Neural crest cell (in vitro differentiated cells): ENCODE measurements at regions not wholly inside any gene's neighbourhood (a gene's known extent, or its start where the extent isn't known, plus 50 kb on each side); places are given as distances from the start of the nearest gene placed in this dataset.

Experiments used
- DNase-seq: peaks from one replicate; pipeline ENCODE4 v3.0.0; 2021; ENCODE audit warnings: low read depth, mixed read lengths, low spot score
- H3K27ac Mint-ChIP-seq: one replicate; pipeline ENCODE4 v1.8.0; 2021; ENCODE audit warnings: mild to moderate bottlenecking, mixed read lengths; ENCODE audit not compliant: unreplicated experiment
- H3K27me3 Mint-ChIP-seq: 2 replicates; pipeline ENCODE4 v1.8.0; 2021; ENCODE audit warnings: low read depth, mild to moderate bottlenecking, mixed read lengths
- H3K36me3 Mint-ChIP-seq: 2 replicates; pipeline ENCODE4 v1.8.0; 2021; ENCODE audit warnings: low read depth, mild to moderate bottlenecking, mixed read lengths
- H3K4me1 Mint-ChIP-seq: 2 replicates; pipeline ENCODE4 v1.8.0; 2021; ENCODE audit warnings: mixed read lengths
- H3K4me3 Mint-ChIP-seq: one replicate; pipeline ENCODE4 v1.8.0; 2021; ENCODE audit warnings: mild to moderate bottlenecking, mixed read lengths
- H3K9me3 Mint-ChIP-seq: 2 replicates; pipeline ENCODE4 v1.8.0; 2021; ENCODE audit warnings: mixed read lengths
- CTCF ChIP-seq: fragments of 200-600 bp; sonication (generic); conservative IDR thresholded peaks from 2 replicates; pipeline ENCODE4 v1.5.0; 2021; ENCODE audit warnings: antibody characterized with exemption, mild to moderate bottlenecking

DNA sequence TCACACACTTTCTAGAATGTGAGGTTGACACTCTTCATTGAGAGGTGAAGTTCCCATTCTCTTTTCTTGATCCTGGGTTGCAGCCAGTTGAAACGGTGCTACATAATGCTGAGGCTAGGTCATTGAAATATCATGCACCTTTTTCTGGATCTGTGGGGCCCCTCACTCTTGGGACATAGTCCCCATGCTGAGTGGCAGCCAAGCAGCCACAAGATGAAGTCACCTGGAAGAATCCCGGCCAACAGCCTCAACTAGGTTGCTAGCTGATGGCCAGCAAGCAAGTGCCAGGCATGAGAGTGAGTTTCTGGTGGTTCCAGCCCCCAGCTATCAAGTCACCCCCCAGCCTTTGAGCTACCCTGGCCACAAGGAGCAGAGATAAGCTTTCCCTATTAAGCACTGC is 148.5 kb upstream of the TSHZ3 start:
- peaks cover 7% of the 10 kb centered on the region for H3K27me3 Mint-ChIP-seq
- DNase-seq = no peak
- no peak for TF ChIP-seq CTCF
- H3K36me3 Mint-ChIP-seq = no peaks in the 10 kb centered on the region
- no peak overlapping the region for H3K27ac Mint-ChIP-seq
- no peaks in the 10 kb centered on the region for H3K4me1 Mint-ChIP-seq
- no peaks in the 10 kb centered on the region for H3K9me3 Mint-ChIP-seq
- no peak overlapping the region for H3K4me3 Mint-ChIP-seq

DNA sequence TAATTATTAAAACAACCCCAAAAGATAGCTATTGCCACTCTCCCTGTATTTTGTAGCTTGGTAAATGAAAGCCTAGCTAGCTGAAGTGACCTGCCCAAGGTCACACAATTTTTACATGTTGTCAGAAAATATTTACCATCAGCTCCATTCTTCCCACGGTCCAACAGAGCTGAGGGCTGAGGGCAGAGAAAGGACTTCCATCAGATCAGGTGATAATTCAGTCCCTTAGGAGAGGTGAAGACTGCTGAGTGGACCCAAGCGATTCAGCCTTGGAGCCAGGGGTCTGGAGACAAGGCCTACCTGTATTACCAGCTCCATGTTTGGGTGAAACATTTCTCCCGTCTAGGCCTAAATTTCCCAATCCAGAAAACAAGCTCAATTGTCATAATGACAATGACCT is 149.5 kb upstream of the TSHZ3 start:
- Mint-ChIP-seq H3K27ac (no peak overlapping the region), H3K36me3 (no peaks in the 10 kb centered on the region), H3K9me3 (no peaks in the 10 kb centered on the region), H3K27me3 (peaks cover 7% of the 10 kb centered on the region), H3K4me1 (no peaks in the 10 kb centered on the region), H3K4me3 (no peak overlapping the region)
- DNase-seq = no peak
- no peak for TF ChIP-seq CTCF

DNA sequence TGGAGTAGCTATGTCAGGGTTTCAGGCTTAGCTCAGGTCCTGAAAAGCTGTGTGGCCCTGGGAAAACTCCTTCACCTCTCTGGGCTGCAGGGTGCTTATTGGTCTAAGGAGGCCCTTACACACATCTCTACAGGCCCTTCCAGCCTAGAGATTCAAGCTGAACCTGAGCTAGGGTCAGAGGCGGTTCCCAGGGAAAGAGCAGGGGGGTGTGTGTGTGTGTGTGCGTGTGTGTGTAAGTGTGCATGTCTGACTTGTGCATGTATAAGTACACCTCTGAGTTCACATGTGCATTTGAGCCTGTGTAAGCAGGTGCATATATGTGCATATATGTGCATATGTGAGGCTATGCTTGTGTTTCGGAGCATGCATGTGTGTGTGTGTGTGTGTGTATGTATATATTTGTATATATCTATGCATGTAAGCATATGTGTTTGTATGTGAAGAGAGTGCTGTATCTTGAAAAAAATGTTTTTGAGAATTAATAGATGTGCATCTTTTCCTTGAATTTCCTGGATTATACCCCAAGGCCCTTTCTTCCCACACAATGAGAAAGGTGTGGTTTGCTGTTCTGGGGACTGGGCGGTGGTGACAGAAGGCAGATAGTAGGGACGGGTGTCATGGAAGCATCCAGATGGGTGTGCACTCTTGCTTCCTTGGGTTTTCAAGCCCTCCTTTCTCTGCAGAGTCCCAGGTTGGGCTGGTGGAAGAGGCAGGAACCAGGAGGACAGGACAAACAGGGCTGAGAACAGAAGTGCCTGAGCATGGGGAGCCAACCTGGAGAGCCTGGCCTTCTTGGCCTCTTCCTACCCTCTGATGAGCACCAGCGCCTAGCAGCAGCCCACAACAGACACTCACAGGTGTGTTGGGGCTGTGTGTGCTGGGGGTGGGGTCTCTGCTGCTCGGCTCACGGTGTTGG is 150.3 kb upstream of the TSHZ3 start:
- Mint-ChIP-seq H3K4me1 (no peaks in the 10 kb centered on the region), H3K4me3 (no peak overlapping the region), H3K9me3 (no peaks in the 10 kb centered on the region), H3K36me3 (no peaks in the 10 kb centered on the region), H3K27me3 (peaks cover 4% of the 10 kb centered on the region), H3K27ac (no peak overlapping the region)
- no peak for TF ChIP-seq CTCF
- no peak for DNase-seq

DNA sequence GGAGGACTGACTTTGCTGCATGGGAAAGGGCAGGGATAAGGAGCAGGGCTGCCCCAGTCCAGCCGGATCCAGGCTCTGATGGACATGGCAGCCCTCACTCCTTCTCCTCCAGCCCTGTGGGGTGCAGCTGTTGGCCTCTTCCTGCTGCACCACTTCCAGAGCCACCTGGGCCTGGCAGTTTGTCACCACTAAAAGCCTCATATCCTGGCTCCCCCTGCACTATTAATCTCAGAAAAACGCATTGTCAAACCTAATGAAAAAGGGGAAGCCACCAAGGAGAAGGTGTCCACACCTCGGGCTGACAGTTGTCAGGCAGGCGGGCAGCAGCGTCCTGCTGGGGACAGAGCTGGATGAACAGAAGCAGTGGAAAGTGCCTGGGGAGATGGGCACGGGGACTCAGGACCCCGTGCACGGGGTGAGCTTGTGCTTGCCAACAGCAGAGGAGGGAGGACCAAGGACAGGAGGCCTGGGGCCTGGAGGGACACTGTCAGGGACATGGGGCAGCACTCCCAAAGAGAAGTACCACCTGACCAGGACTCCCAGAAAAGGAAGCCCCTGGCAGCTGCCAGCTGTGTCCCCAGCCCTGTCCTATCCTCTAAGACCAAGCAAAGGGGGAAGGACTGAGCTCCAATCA is 151.1 kb upstream of the TSHZ3 start:
- Mint-ChIP-seq H3K36me3 (no peaks in the 10 kb centered on the region), H3K4me3 (no peak overlapping the region), H3K27ac (no peak overlapping the region), H3K4me1 (no peaks in the 10 kb centered on the region), H3K27me3 (peaks cover 8% of the 10 kb centered on the region), H3K9me3 (no peaks in the 10 kb centered on the region)
- TF ChIP-seq CTCF = no peak
- no peak for DNase-seq

DNA sequence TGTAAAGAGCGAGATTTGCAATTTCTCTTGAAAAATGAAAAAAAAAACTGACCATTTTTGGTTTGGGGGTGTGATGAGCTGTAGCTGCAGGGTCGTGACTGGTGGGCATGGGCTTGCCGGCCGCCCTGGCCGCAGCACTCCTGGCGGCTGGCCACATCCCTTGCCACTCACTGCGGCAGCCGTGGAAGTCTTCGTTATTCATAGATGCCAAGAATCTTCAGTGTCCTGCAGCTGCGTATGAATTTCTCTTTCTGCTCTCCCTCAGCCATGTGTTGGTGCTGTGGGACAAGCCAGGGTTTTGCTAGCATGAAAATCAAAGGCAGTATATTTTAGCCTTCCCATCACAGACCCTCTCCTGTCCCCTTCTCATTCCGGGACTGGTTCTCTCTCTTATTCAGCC is 151.7 kb upstream of the TSHZ3 start:
- Mint-ChIP-seq H3K36me3 (no peaks in the 10 kb centered on the region), H3K27ac (no peak overlapping the region), H3K4me1 (no peaks in the 10 kb centered on the region), H3K4me3 (no peak overlapping the region), H3K9me3 (no peaks in the 10 kb centered on the region), H3K27me3 (peaks cover 12% of the 10 kb centered on the region)
- no peak for TF ChIP-seq CTCF
- no peak for DNase-seq
